ENCODE measurements at regions not wholly inside any gene's neighbourhood (a gene's known extent, or its start where the extent isn't known, plus 50 kb on each side); places are given as distances from the start of the nearest gene placed in this dataset.

DNA sequence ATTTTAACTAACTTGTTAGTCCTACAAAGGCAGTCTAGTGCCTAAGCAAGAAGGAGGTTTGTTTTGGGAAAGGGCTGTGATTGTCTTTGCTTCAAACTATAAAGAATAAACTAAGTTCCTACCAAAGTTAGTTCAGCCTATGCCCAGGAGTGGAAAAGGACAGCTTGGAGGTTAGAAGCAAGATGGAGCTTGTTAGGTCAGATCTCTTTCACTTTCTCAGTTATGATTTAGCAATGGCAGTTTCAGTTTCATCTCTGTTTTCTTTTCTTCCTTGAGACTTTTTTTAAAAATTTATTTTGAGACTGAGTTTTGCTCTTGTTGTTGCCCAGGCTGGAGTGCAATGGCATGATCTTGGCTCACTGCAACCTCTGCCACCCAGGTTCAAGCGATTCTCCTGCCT lies 82.9 kb upstream of the NLGN4X start:
- Histone ChIP-seq H3K27ac (no peak overlapping the region), H3K4me1 (no peaks in the 10 kb centered on the region), H3K36me3 (no peaks in the 10 kb centered on the region), H3K4me3 (no peak overlapping the region), H3K9me3 (no peaks in the 10 kb centered on the region), H3K27me3 (no peaks in the 10 kb centered on the region)
- intact Hi-C loops (cut with DNase I) = no loop called here
- no peak for TF ChIP-seq CTCF (IDR thresholded peaks at IDR 0.05)
- ATAC-seq (no peak), DNase-seq (no peak)

- Histone ChIP-seq H3K36me3 (no peaks in the 10 kb centered on the region), H3K27ac (no peak overlapping the region), H3K4me1 (no peaks in the 10 kb centered on the region), H3K4me3 (no peak overlapping the region), H3K27me3 (no peaks in the 10 kb centered on the region), H3K9me3 (no peaks in the 10 kb centered on the region)
- no peak for ATAC-seq
- DNase-seq = no peak
- intact Hi-C loops (cut with DNase I) = no loop called here
- no peak for TF ChIP-seq CTCF (IDR thresholded peaks at IDR 0.05)
Measured at GRCh38 chrX:6307156-6307555, 78.5 kb upstream of the NLGN4X start.

DNA sequence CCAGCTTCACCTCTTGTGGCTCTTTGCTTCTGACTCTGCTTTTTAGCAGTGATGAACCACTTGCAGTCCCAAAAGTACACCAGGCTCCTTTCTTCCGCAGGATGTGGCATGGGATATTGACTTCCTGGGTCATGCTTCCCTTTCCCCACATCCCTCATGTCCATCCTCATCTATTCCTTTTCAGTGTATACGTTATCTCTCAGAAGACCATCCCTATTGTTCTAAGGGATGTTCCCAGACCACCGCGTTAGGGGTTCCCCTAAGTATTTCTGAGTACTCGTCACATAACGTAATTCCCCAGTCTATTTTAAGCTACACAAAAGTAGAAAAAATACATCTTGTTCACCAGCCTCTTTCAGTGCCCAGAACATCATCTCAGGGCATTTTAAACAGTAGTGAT lies 71.1 kb upstream of the NLGN4X start:
- intact Hi-C loops (cut with DNase I) = no loop called here
- H3K27ac ChIP-seq = no peak overlapping the region
- no peaks in the 10 kb centered on the region for H3K9me3 ChIP-seq
- no peaks in the 10 kb centered on the region for H3K4me1 ChIP-seq
- ATAC-seq (no peak), DNase-seq (no peak)
- H3K4me3 ChIP-seq = no peak overlapping the region
- H3K27me3 ChIP-seq = no peaks in the 10 kb centered on the region
- no peaks in the 10 kb centered on the region for H3K36me3 ChIP-seq
- TF ChIP-seq CTCF (IDR thresholded peaks at IDR 0.05) = no peak

GRCh38 chrX:6293716-6294115 lies 65.0 kb upstream of the NLGN4X start:
- no peaks in the 10 kb centered on the region for H3K27me3 ChIP-seq
- H3K36me3 ChIP-seq = no peaks in the 10 kb centered on the region
- no peak for ATAC-seq

GRCh38 chrX:6292599-6292998 lies 63.9 kb upstream of the NLGN4X start:
- no peak for ATAC-seq
- intact Hi-C loops (cut with DNase I) = no loop called here

More at GRCh38 chrX:6293716-6294115, 65.0 kb upstream of the NLGN4X start:
- no peak for DNase-seq
- TF ChIP-seq CTCF (IDR thresholded peaks at IDR 0.05) = no peak
- Histone ChIP-seq H3K9me3 (no peaks in the 10 kb centered on the region), H3K4me3 (no peak overlapping the region), H3K27ac (no peak overlapping the region), H3K4me1 (no peaks in the 10 kb centered on the region)
- intact Hi-C loops (cut with DNase I) = no loop called here

More at GRCh38 chrX:6292599-6292998, 63.9 kb upstream of the NLGN4X start:
- H3K27ac ChIP-seq = no peak overlapping the region
- no peak for DNase-seq
- H3K9me3 ChIP-seq = no peaks in the 10 kb centered on the region
- no peaks in the 10 kb centered on the region for H3K36me3 ChIP-seq
- no peaks in the 10 kb centered on the region for H3K27me3 ChIP-seq
- no peak for TF ChIP-seq CTCF (IDR thresholded peaks at IDR 0.05)
- no peak overlapping the region for H3K4me3 ChIP-seq
- no peaks in the 10 kb centered on the region for H3K4me1 ChIP-seq
